Stomach (tissue), 8 donors: ENCODE measurements at regions not wholly inside any gene's neighbourhood (a gene's known extent, or its start where the extent isn't known, plus 50 kb on each side); places are given as distances from the start of the nearest gene placed in this dataset.

ENCODE experiments used
- DNase-seq, 2 donors: peaks; one replicate each; pipeline versions ENCODE4 v3.0.0 to v3.0.0-alpha.2; 2013 to 2019
- H3K27ac ChIP-seq, 5 donors: fragments of 200-600 bp in 4 of 5; sonication (generic) in 4 of 5; one replicate each; pipeline ENCODE4 v1.5.1; 2013 to 2019; ENCODE audit warnings: mild to moderate bottlenecking in 1 of 5, moderate library complexity in 1 of 5
- H3K27me3 ChIP-seq, 3 donors: fragments of 200-600 bp; sonication (generic); one replicate each; pipeline ENCODE4 v1.5.1; 2017 to 2019; ENCODE audit warnings: mixed run types in 1 of 3
- H3K36me3 ChIP-seq, 4 donors: fragments of 200-600 bp; sonication (generic); 1 replicate in 3 of 4; 2 replicates in 1 of 4; pipeline ENCODE4 v1.5.1; 2016 to 2019
- H3K4me1 ChIP-seq, 4 donors: fragments of 200-600 bp; sonication (generic); one replicate each; pipeline ENCODE4 v1.5.1; 2016 to 2019
- H3K4me3 ChIP-seq, 4 donors: fragments of 200-600 bp; sonication (generic) in 3 of 4; one replicate each; pipeline ENCODE4 v1.5.1; 2016 to 2019; ENCODE audit warnings: mild to moderate bottlenecking in 1 of 4
- H3K9me3 ChIP-seq, 4 donors: fragments of 200-600 bp; sonication (generic); one replicate each; pipeline ENCODE4 v1.5.1; 2016 to 2019
- CTCF ChIP-seq, 7 experiments: fragments of 450-650 bp in 4 of 7; fragments of 200-600 bp in 3 of 7; sonication (generic) in 3 of 7; IDR thresholded peaks; one replicate each; pipeline ENCODE4 v1.5.1; 2016 to 2019; ENCODE audit warnings: antibody characterized with exemption in 7 of 7, control low read depth in 2 of 7, mild to moderate bottlenecking in 1 of 7
- EP300 ChIP-seq: sonication (generic); formaldehyde crosslinking; IDR thresholded peaks from one replicate; pipeline ENCODE4 v1.6.1; 2017; ENCODE audit warnings: antibody characterized with exemption
- POLR2A ChIP-seq, 4 donors: fragments of 450-650 bp; IDR thresholded peaks; one replicate each; pipeline ENCODE4 v1.6.1; 2016; ENCODE audit warnings: antibody characterized with exemption in 4 of 4, control low read depth in 2 of 4, mild to moderate bottlenecking in 1 of 4, moderate library complexity in 1 of 4
- POLR2AphosphoS5 ChIP-seq, 3 donors: sonication (generic); formaldehyde crosslinking; IDR thresholded peaks; one replicate each; pipeline ENCODE4 v1.6.1; 2016; ENCODE audit warnings: antibody characterized with exemption in 3 of 3
- WGBS, 5 donors: extraction: QIAGEN DNeasy Blood & Tissue Kit in 3 of 5; methylation state at CpG; one replicate each; pipeline versions ENCODE4 v1.1.5 to v1.1.7; 2013 to 2018; 5-methylcytosine and 5-hydroxymethylcytosine counted together
- intact Hi-C: fragments of 100-400 bp; cut with DNase I; formaldehyde crosslinking; loops from one replicate; pipeline ENCODE4 v1.15.1; 2023; ENCODE audit warnings: low total_unique reads
- donor health status: healthy with polysubstance abuse.
- donor health status: Bipolar disorder and iron deficiency.
- donor health status: healthy.

GRCh38 chr9:86778761-86779160 is 168.5 kb downstream of the GAS1 start:
- Histone ChIP-seq H3K36me3 (no peaks in the 10 kb centered on the region), H3K27ac (no peak overlapping the region), H3K4me1 (no peaks in the 10 kb centered on the region), H3K9me3 (no peaks in the 10 kb centered on the region), H3K4me3 (no peak overlapping the region), H3K27me3 (no peaks in the 10 kb centered on the region)
- intact Hi-C loops: no loop called here
- TF ChIP-seq POLR2A (IDR thresholded peaks at IDR 0.05) (no peak), EP300 (no peak), CTCF (IDR thresholded peaks at IDR 0.05) (no peak), POLR2AphosphoS5 (IDR thresholded peaks at IDR 0.05) (no peak)
- no peak for DNase-seq
- WGBS, 5 donors: 70 to 86% (median 82%) methylated on average over 3 of the region's 3 CpGs

GRCh38 chr9:86775718-86776117 is 171.6 kb downstream of the GAS1 start:
- intact Hi-C loops: no loop called here

GRCh38 chr9:86774116-86774515 is 173.2 kb downstream of the GAS1 start:
- intact Hi-C loops: no loop called here
- TF ChIP-seq CTCF (IDR thresholded peaks at IDR 0.05): no peak
- Histone ChIP-seq H3K4me3 (no peak overlapping the region), H3K36me3 (no peaks in the 10 kb centered on the region), H3K9me3 (no peaks in the 10 kb centered on the region), H3K27me3 (no peaks in the 10 kb centered on the region), H3K27ac (no peak overlapping the region), H3K4me1 (no peaks in the 10 kb centered on the region)
- WGBS, 5 donors: 56 to 71% (median 64%) methylated on average over 4 of the region's 4 CpGs
- no peak for DNase-seq

More at GRCh38 chr9:86775718-86776117, 171.6 kb downstream of the GAS1 start:
- no peaks in the 10 kb centered on the region for H3K4me1 ChIP-seq
- H3K4me3 ChIP-seq: no peak overlapping the region
- no peak overlapping the region for H3K27ac ChIP-seq
- no peaks in the 10 kb centered on the region for H3K36me3 ChIP-seq
- TF ChIP-seq CTCF (IDR thresholded peaks at IDR 0.05) (no peak), EP300 (no peak), POLR2AphosphoS5 (IDR thresholded peaks at IDR 0.05) (no peak)
- no peak for DNase-seq
- WGBS, 5 donors: 77 to 89% (median 82%) methylated on average over 2 of the region's 2 CpGs
- H3K9me3 ChIP-seq: no peaks in the 10 kb centered on the region
- H3K27me3 ChIP-seq: no peaks in the 10 kb centered on the region

- TF ChIP-seq POLR2AphosphoS5 (IDR thresholded peaks at IDR 0.05) (no peak), POLR2A (IDR thresholded peaks at IDR 0.05) (no peak), EP300 (no peak), CTCF (IDR thresholded peaks at IDR 0.05) (no peak)
- no peaks in the 10 kb centered on the region for H3K27me3 ChIP-seq
- DNase-seq: no peak
- no peaks in the 10 kb centered on the region for H3K9me3 ChIP-seq
- no peaks in the 10 kb centered on the region for H3K4me1 ChIP-seq
- H3K27ac ChIP-seq: no peak overlapping the region
- H3K36me3 ChIP-seq: no peaks in the 10 kb centered on the region
- intact Hi-C loops: no loop called here
- H3K4me3 ChIP-seq: no peak overlapping the region
- 86 to 91% (median 88%) methylated on average over 6 of the region's 6 CpGs for WGBS, 5 donors
Measured at GRCh38 chr9:86773422-86773945, 173.8 kb downstream of the GAS1 start.
